ENCODE measurements at regions not wholly inside any gene's neighbourhood (a gene's known extent, or its start where the extent isn't known, plus 50 kb on each side); places are given as distances from the start of the nearest gene placed in this dataset.
"Not testable (repeated sequence)": the region's sequence is repeated elsewhere in the genome, so short reads cannot be mapped to it uniquely, and the experiment has no call there.

- no peak for DNase-seq (ENCODE audit: low read depth, low spot score)
These were observed 99.8 kb downstream of the PSMG1 start for GRCh38 chr21:39083377-39084008.

- DNase-seq (ENCODE audit: low read depth, low spot score) = no peak
These were observed 100.4 kb downstream of the PSMG1 start for GRCh38 chr21:39082656-39083376.

- no peak for DNase-seq (ENCODE audit: low read depth, low spot score)
These were observed 102.9 kb downstream of the PSMG1 start for GRCh38 chr21:39080366-39080765.

- no peak for DNase-seq (ENCODE audit: low read depth, low spot score)
These were observed 103.6 kb downstream of the PSMG1 start for GRCh38 chr21:39079617-39080016.

- DNase-seq (ENCODE audit: low read depth, low spot score) = no peak
These were observed 104.8 kb downstream of the PSMG1 start for GRCh38 chr21:39078322-39079065.

- no peak for DNase-seq (ENCODE audit: low read depth, low spot score)
These were observed 105.4 kb downstream of the PSMG1 start for GRCh38 chr21:39077876-39078275.

GRCh38 chr21:39074508-39074907 is 108.7 kb downstream of the PSMG1 start:
- DNase-seq (ENCODE audit: low read depth, low spot score) = no peak

- no peak for DNase-seq (ENCODE audit: low read depth, low spot score)
These were observed 109.5 kb downstream of the PSMG1 start for GRCh38 chr21:39073717-39074116.

- no peak for DNase-seq (ENCODE audit: low read depth, low spot score)
These were observed 110.2 kb downstream of the PSMG1 start for GRCh38 chr21:39073063-39073462.

GRCh38 chr21:39072468-39072867 is 110.8 kb downstream of the PSMG1 start:
- no peak for DNase-seq (ENCODE audit: low read depth, low spot score)

- no peak for DNase-seq (ENCODE audit: low read depth, low spot score)
These were observed 111.5 kb downstream of the PSMG1 start for GRCh38 chr21:39071623-39072214.

GRCh38 chr21:39069856-39070255 is 113.4 kb downstream of the PSMG1 start:
- DNase-seq (ENCODE audit: low read depth, low spot score) = not testable (repeated sequence)

- no peak for DNase-seq (ENCODE audit: low read depth, low spot score)
These were observed 116.1 kb downstream of the PSMG1 start for GRCh38 chr21:39066829-39067780.

GRCh38 chr21:39065917-39066316 is 117.3 kb downstream of the PSMG1 start:
- DNase-seq (ENCODE audit: low read depth, low spot score) = no peak

GRCh38 chr21:39064325-39065012 is 118.8 kb downstream of the PSMG1 start:
- DNase-seq (ENCODE audit: low read depth, low spot score) = no peak

- no peak for DNase-seq (ENCODE audit: low read depth, low spot score)
These were observed 119.7 kb downstream of the PSMG1 start for GRCh38 chr21:39063517-39063916.

- DNase-seq (ENCODE audit: low read depth, low spot score) = no peak
These were observed 121.1 kb downstream of the PSMG1 start for GRCh38 chr21:39062196-39062595.

- DNase-seq (ENCODE audit: low read depth, low spot score) = no peak
These were observed 121.5 kb downstream of the PSMG1 start for GRCh38 chr21:39061766-39062165.

- DNase-seq (ENCODE audit: low read depth, low spot score) = no peak
These were observed 122.7 kb downstream of the PSMG1 start for GRCh38 chr21:39060485-39061083.

GRCh38 chr21:39057121-39057520 is 126.1 kb downstream of the PSMG1 start:
- no peak for DNase-seq (ENCODE audit: low read depth, low spot score)

Measured in activated naive CD8-positive, alpha-beta T cell treated with anti-CD3 and anti-CD28 coated beads, Interleukin-2, amount 50 U/mL, for 16 hours (primary cell).